A673 (cell line): ENCODE measurements at regions not wholly inside any gene's neighbourhood (a gene's known extent, or its start where the extent isn't known, plus 50 kb on each side); places are given as distances from the start of the nearest gene placed in this dataset.

Experiments
- BruUV-seq: library from RNA; stranded (reverse); fragments of 400-500 nt; replicated peaks from 2 replicates; lab custom pipeline; 2021; lab: Mats Ljungman, UMichigan
- CTCF ChIA-PET: fragments of 300-600 bp; sonication (Branson Sonifier 250); formaldehyde crosslinking; loops from one replicate; lab custom pipeline; 2022; ENCODE audit warnings: antibody characterized with exemption; lab: Charles Lee
- POLR2A ChIA-PET: fragments of 300-600 bp; sonication (Branson Sonifier 250); formaldehyde crosslinking; loops from one replicate; lab custom pipeline; 2022; ENCODE audit warnings: antibody characterized with exemption; ENCODE audit not compliant: low non-redundant PET; lab: Charles Lee
- DNase-seq: peaks from one replicate; pipeline ENCODE4 v3.0.0-alpha.2; 2015; ENCODE audit warnings: low spot score
- H3K27ac ChIP-seq: fragments of 200-600 bp; sonication (generic); 2 replicates; pipeline ENCODE4 v1.5.1; 2016; ENCODE audit warnings: mixed run types, low read depth, mild to moderate bottlenecking, mixed read lengths, antibody characterized with exemption, low read length; ENCODE audit not compliant: poor library complexity, severe bottlenecking
- H3K27me3 ChIP-seq: fragments of 200-600 bp; sonication (generic); replicated peaks from 2 replicates; pipeline ENCODE4 v1.6.1; 2017; ENCODE audit warnings: mixed run types, low read depth, mild to moderate bottlenecking, mixed read lengths, antibody characterized with exemption, low read length; ENCODE audit not compliant: insufficient read depth, poor library complexity
- H3K36me3 ChIP-seq: fragments of 200-600 bp; sonication (generic); 2 replicates; pipeline ENCODE4 v1.6.1; 2016; ENCODE audit warnings: mixed run types, mild to moderate bottlenecking, mixed read lengths, antibody characterized with exemption, low read length; ENCODE audit not compliant: insufficient read depth, poor library complexity, severe bottlenecking
- H3K4me1 ChIP-seq: fragments of 200-600 bp; sonication (generic); 2 replicates; pipeline ENCODE4 v1.6.1; 2017; ENCODE audit warnings: mixed run types, mild to moderate bottlenecking, mixed read lengths, antibody characterized with exemption, low read length; ENCODE audit not compliant: insufficient read depth, poor library complexity, severe bottlenecking
- H3K4me3 ChIP-seq: fragments of 200-600 bp; sonication (generic); 2 replicates; pipeline ENCODE4 v1.5.1; 2016; ENCODE audit warnings: low read depth, mixed run types, mild to moderate bottlenecking, mixed read lengths, low read length; ENCODE audit not compliant: poor library complexity, severe bottlenecking
- H3K9me3 ChIP-seq: fragments of 200-600 bp; sonication (generic); 2 replicates; pipeline ENCODE4 v1.6.1; 2016; ENCODE audit warnings: mixed run types, low read depth, mild to moderate bottlenecking, mixed read lengths, antibody characterized with exemption, low read length; ENCODE audit not compliant: poor library complexity, severe bottlenecking
- EZH2 ChIP-seq: fragments of 200-600 bp; sonication (generic); IDR thresholded peaks from 2 replicates; pipeline ENCODE4 v1.6.1; 2017; ENCODE audit warnings: borderline replicate concordance, low read depth, mild to moderate bottlenecking, mixed read lengths, antibody characterized with exemption, low read length; ENCODE audit not compliant: poor library complexity, severe bottlenecking
- intact Hi-C: fragments of 100-400 bp; cut with micrococcal nuclease; formaldehyde crosslinking; loops from one replicate; pipeline ENCODE4 v1.10.0; 2022; ENCODE audit not compliant: unreplicated experiment
- TF ChIP-seq, protein P1 (sequence below): fragments of 300-800, 200-600 bp; sonication (generic); conservative IDR thresholded peaks from 2 replicates; pipeline ENCODE4 v1.5.1; 2017; ENCODE audit warnings: low read depth, mild to moderate bottlenecking, antibody characterized with exemption, low read length, moderate library complexity, mixed read lengths

DNA sequence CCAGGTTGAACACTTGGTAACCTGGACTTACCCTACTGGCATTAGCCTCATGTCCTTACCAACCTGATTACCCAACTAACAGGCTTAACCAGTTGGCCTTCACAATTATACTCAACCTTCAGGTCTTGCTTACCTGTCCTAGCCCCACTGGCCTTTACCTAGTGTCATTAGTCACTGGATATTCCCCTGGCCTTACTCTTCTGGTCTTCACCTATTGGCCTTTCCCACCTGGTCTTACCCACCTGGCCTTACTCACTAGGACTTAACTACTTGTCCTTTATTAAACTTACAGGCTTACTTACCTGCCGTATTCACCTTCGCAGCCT lies 131.1 kb upstream of the ZSWIM2 start:
- ChIA-PET CTCF (no interaction called here), POLR2A (no interaction called here)
- H3K4me1 ChIP-seq: no peaks in the 10 kb centered on the region
- H3K36me3 ChIP-seq: no peaks in the 10 kb centered on the region
- BruUV-seq: no TSS peak
- no peak overlapping the region for H3K27ac ChIP-seq
- intact Hi-C loops: no loop called here
- TF ChIP-seq, protein P1, sequence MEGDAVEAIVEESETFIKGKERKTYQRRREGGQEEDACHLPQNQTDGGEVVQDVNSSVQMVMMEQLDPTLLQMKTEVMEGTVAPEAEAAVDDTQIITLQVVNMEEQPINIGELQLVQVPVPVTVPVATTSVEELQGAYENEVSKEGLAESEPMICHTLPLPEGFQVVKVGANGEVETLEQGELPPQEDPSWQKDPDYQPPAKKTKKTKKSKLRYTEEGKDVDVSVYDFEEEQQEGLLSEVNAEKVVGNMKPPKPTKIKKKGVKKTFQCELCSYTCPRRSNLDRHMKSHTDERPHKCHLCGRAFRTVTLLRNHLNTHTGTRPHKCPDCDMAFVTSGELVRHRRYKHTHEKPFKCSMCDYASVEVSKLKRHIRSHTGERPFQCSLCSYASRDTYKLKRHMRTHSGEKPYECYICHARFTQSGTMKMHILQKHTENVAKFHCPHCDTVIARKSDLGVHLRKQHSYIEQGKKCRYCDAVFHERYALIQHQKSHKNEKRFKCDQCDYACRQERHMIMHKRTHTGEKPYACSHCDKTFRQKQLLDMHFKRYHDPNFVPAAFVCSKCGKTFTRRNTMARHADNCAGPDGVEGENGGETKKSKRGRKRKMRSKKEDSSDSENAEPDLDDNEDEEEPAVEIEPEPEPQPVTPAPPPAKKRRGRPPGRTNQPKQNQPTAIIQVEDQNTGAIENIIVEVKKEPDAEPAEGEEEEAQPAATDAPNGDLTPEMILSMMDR: no peak
- TF ChIP-seq EZH2: no peak
- H3K9me3 ChIP-seq: no peaks in the 10 kb centered on the region
- no peak overlapping the region for H3K4me3 ChIP-seq
- DNase-seq: no peak
- H3K27me3 ChIP-seq: no peaks in the 10 kb centered on the region

DNA sequence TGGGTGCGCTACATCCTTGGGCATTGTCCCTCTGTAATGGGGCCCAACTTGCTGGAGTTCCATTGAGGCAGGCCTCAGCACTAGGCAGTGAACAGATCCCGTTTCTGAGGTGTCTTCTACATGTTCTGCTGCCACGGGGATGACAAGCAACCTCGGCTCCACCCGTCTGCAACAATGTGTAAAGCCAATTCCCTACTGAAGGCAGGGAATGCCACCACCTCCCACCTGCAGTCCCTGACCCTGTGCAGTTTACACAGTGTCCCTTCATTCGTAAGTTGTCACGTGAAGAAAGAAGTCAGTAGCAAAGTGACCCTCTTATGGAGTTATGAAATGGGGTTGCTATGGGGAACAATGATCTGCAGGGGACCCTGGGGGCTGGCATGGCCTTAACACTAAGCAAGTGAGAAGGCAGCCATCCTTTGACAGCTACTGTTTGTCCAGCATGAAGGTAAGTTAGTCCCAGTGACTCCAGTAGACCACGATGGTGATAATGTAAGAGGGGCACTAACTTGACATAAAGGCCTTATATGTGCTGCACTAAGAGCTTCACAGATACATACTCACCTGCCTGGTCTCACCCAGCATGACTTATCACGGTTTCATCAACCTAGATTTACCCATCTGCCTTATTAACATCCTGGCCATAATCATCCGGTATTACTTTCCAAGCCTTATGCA lies 130.6 kb upstream of the ZSWIM2 start:
- intact Hi-C loops: no loop called here
- Histone ChIP-seq H3K4me3 (no peak overlapping the region), H3K9me3 (no peaks in the 10 kb centered on the region), H3K27me3 (no peaks in the 10 kb centered on the region), H3K36me3 (no peaks in the 10 kb centered on the region), H3K4me1 (no peaks in the 10 kb centered on the region), H3K27ac (no peak overlapping the region)
- CTCF ChIA-PET: no interaction called here
- DNase-seq: no peak
- TF ChIP-seq, protein P1: no peak
- no TSS peak for BruUV-seq
- POLR2A ChIA-PET: no interaction called here

DNA sequence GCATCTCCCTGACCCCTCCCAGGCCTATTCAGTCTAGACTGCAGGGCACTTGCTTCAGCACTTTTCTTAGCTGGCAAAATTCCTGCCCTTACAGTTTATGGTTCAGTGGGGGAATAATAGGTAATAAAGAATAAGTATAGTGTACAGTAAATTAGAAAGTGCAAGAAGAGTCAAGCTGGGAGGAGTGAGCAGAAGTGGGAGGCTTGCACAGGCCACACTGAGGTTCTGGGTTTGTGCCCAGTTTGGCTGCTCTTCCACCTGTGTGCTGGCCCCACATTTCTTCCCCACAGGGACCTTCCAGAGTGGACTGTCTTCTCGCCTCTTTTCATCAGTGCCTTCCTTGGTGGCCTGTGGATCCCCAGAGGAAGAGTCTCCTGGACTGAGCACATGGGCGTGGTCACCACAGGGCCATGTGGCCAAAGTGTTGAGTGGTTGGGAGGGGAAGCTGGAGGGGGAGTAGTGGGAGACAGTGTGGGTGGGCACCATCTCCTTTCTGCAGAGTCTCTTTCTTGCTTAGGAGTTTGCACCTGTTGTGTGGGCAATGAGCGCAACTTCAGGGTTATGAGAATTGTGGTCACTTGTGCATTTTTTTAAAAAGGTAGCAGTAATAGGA lies 128.6 kb upstream of the ZSWIM2 start:
- POLR2A ChIA-PET: no interaction called here
- no peaks in the 10 kb centered on the region for H3K9me3 ChIP-seq
- CTCF ChIA-PET: no interaction called here
- H3K36me3 ChIP-seq: no peaks in the 10 kb centered on the region
- H3K4me1 ChIP-seq: no peaks in the 10 kb centered on the region
- no peak overlapping the region for H3K4me3 ChIP-seq
- no peak for DNase-seq
- no peaks in the 10 kb centered on the region for H3K27me3 ChIP-seq
- TF ChIP-seq, protein P1: no peak
- no peak for TF ChIP-seq EZH2
- intact Hi-C loops: no loop called here
- BruUV-seq: no TSS peak
- H3K27ac ChIP-seq: no peak overlapping the region
